Lung (tissue), 11 donors: ENCODE measurements at regions not wholly inside any gene's neighbourhood (a gene's known extent, or its start where the extent isn't known, plus 50 kb on each side); places are given as distances from the start of the nearest gene placed in this dataset.

Source experiments
- ATAC-seq: fragments of 200-7000 bp; cut with Tn5 transposase; one replicate; pipeline ENCODE4 v1.9.1; 2020; ENCODE audit warnings: moderate number of reproducible peaks; ENCODE audit not compliant: insufficient read depth, low FRiP score
- DNase-seq, 3 donors: peaks; one replicate each; pipeline ENCODE4 v3.0.0-alpha.2; 2013 to 2017
- H3K27ac ChIP-seq, 2 donors: one replicate each; pipeline ENCODE4 v1.5.1; 2013; ENCODE audit warnings: mild to moderate bottlenecking in 2 of 2, moderate library complexity in 2 of 2, control low read depth in 1 of 2, inconsistent platforms in 1 of 2, low read depth in 1 of 2, low read length in 1 of 2
- H3K27me3 ChIP-seq, 3 donors: one replicate each; pipeline ENCODE4 v1.5.1; 2013; ENCODE audit warnings: low read length in 2 of 3; ENCODE audit not compliant: control insufficient read depth in 3 of 3, insufficient read depth in 3 of 3
- H3K36me3 ChIP-seq, 4 donors: one replicate each; pipeline ENCODE4 v1.5.1; 2013; ENCODE audit warnings: low read length in 4 of 4, mild to moderate bottlenecking in 1 of 4, moderate library complexity in 1 of 4; ENCODE audit not compliant: control insufficient read depth in 4 of 4, insufficient read depth in 4 of 4
- H3K4me1 ChIP-seq, 5 donors: one replicate each; pipeline ENCODE4 v1.5.1; 2013; ENCODE audit warnings: low read length in 5 of 5, mild to moderate bottlenecking in 2 of 5, moderate library complexity in 1 of 5; ENCODE audit not compliant: control insufficient read depth in 5 of 5, insufficient read depth in 5 of 5
- H3K4me3 ChIP-seq: one replicate; pipeline ENCODE4 v1.5.1; 2013; ENCODE audit warnings: mild to moderate bottlenecking, control low read depth, moderate library complexity
- H3K9ac ChIP-seq, 2 donors: one replicate each; pipeline ENCODE4 v1.5.1; 2013; ENCODE audit warnings: low read length in 2 of 2, control low read depth in 1 of 2; ENCODE audit not compliant: insufficient read depth in 1 of 2
- H3K9me3 ChIP-seq, 4 donors: one replicate each; pipeline ENCODE4 v1.5.1; 2013; ENCODE audit warnings: low read length in 3 of 4, mild to moderate bottlenecking in 1 of 4, moderate library complexity in 1 of 4; ENCODE audit not compliant: control insufficient read depth in 4 of 4, insufficient read depth in 3 of 4
- CTCF ChIP-seq: IDR thresholded peaks from 2 replicates; pipeline ENCODE4 v1.5.1; 2012; ENCODE audit warnings: mild to moderate bottlenecking; ENCODE audit errors: control extremely low read depth, extremely low read depth
- WGBS, 2 donors: extraction: QIAGEN DNeasy Blood & Tissue Kit; methylation state at CpG; one replicate each; pipeline ENCODE4 v1.1.7; 2013; 5-methylcytosine and 5-hydroxymethylcytosine counted together
- donor health status: control.
- donor health status: control.
- donor health status: Bipolar disorder and iron deficiency.
- donor health status: healthy.
- donor health status: DM: yes; HTN: yes; CAD: no.

DNA sequence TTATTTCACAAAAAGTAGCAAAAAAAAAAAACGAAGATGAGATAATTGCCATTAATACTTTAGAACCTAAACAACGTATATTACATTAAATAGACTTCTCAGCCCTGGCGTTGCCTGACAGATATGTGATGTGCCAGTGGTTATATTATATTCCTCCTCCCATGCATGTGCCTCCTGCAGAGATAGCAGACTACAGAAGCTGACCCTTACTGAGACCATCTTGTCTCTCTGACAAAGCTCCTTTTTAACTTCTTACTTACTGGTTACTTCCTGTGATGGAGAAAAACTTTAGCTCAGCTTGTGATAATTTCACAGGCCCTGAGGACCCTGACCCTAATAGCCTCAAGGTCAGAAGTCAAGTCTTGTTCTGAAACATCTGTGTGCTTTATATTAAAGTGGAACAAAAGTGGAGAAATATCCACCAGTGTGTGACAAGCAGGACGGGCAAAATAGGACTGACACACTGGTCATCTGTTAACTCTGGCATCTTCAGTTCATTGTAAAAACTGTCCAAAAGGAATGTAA, 80.6 kb upstream of the POU5F2 start:
- no peak for TF ChIP-seq CTCF
- ATAC-seq (no peak), DNase-seq (no peak)
- no peaks in the 10 kb centered on the region for H3K9me3 ChIP-seq
- H3K4me1 ChIP-seq, result no peaks in the 10 kb centered on the region
- H3K9ac ChIP-seq, result no peak overlapping the region
- 86 to 88% methylated on average over 4 of the region's 4 CpGs for WGBS, 2 donors
- no peak overlapping the region for H3K4me3 ChIP-seq
- no peaks in the 10 kb centered on the region for H3K27me3 ChIP-seq
- H3K27ac ChIP-seq, result no peak overlapping the region
- peaks cover 0 to 5% (median 0%) of the 10 kb centered on the region in 4 donors for H3K36me3 ChIP-seq

DNA sequence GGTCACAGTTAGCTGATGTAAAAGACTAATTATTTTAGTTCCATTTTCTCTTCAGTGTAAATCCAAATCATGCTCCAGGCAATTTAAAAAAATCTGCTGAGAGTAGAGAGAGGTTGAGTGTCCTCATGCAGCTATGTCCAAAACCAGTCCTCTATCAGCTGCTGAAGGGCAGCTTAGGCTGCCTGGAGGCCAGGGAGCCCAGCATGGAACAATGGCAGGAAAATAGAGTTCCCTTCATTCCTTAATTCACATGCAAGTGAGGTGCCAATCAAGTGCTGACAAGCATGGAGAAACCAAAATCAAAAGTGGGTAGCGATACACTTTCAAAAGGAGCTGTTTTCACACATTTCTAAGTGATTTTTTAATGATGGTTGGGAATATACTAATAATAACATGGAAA, 78.3 kb upstream of the POU5F2 start:
- no peak for TF ChIP-seq CTCF
- Histone ChIP-seq H3K4me1 (no peaks in the 10 kb centered on the region), H3K9me3 (no peaks in the 10 kb centered on the region), H3K27ac (no peak overlapping the region), H3K27me3 (no peaks in the 10 kb centered on the region), H3K36me3 (peaks cover 0 to 5% (median 1%) of the 10 kb centered on the region in 4 donors), H3K9ac (no peak overlapping the region), H3K4me3 (no peak overlapping the region)
- no peak for ATAC-seq
- DNase-seq, result no peak
- 96 to 98% methylated on average over 1 of the region's 1 CpG for WGBS, 2 donors

DNA sequence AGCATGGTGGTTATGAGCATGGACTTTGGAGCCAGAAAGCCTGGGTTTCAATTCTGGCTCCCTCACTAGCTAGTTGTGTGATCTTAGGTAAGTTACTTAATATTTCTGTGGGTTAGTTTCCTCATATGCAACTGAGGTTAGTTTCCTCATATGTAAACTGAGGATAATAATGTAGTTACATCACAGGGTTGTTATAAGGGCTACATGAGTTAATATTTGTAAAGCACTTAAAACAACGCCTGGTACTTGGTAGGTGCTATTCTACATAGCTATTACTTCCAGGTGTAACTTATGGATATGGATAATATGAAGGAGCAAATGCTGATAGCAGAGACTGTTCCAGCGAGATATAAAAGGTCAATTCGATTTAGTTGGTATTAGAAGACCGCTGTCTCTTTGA, 69.4 kb upstream of the POU5F2 start:
- ATAC-seq (no peak), DNase-seq (no peak)
- H3K4me3 ChIP-seq, result no peak overlapping the region
- 79 to 80% methylated on average over 4 of the region's 4 CpGs for WGBS, 2 donors
- H3K4me1 ChIP-seq, result no peaks in the 10 kb centered on the region
- TF ChIP-seq CTCF, result no peak
- H3K36me3 ChIP-seq, result no peaks in the 10 kb centered on the region
- no peaks in the 10 kb centered on the region for H3K9me3 ChIP-seq
- H3K9ac ChIP-seq, result no peak overlapping the region
- H3K27me3 ChIP-seq, result no peaks in the 10 kb centered on the region
- no peak overlapping the region for H3K27ac ChIP-seq

GRCh38 chr5:93809430-93809829, 68.0 kb upstream of the POU5F2 start:
- no peak for ATAC-seq
- Histone ChIP-seq H3K27ac (no peak overlapping the region), H3K9me3 (no peaks in the 10 kb centered on the region), H3K4me3 (no peak overlapping the region), H3K9ac (no peak overlapping the region), H3K27me3 (no peaks in the 10 kb centered on the region), H3K4me1 (no peaks in the 10 kb centered on the region), H3K36me3 (no peaks in the 10 kb centered on the region)
- DNase-seq, result no peak
- TF ChIP-seq CTCF, result no peak
- 82 to 88% methylated on average over 1 of the region's 1 CpG for WGBS, 2 donors
